ENCODE measurements at regions not wholly inside any gene's neighbourhood (a gene's known extent, or its start where the extent isn't known, plus 50 kb on each side); places are given as distances from the start of the nearest gene placed in this dataset.
"Not testable (repeated sequence)": the region's sequence is repeated elsewhere in the genome, so short reads cannot be mapped to it uniquely, and the experiment has no call there.

GRCh38 chr7:109456116-109456515 is 886.4 kb downstream of the DNAJB9 start:
- FAIRE-seq (no peak), DNase-seq (no peak), ATAC-seq (no peak)
- no peak overlapping the region for H3K27ac ChIP-seq
- H3K9me3 ChIP-seq: no peaks in the 10 kb centered on the region
- H3K27me3 ChIP-seq: no peaks in the 10 kb centered on the region
- intact Hi-C loops (cut with DNase I): no loop called here
- WGBS, 2 donors: 81 to 87% methylated on average over 3 of the region's 3 CpGs
- no peaks in the 10 kb centered on the region for H3K36me3 ChIP-seq
- no peak overlapping the region for H3K4me3 ChIP-seq
- no peaks in the 10 kb centered on the region for H3K4me1 ChIP-seq
- TF ChIP-seq, protein P1, sequence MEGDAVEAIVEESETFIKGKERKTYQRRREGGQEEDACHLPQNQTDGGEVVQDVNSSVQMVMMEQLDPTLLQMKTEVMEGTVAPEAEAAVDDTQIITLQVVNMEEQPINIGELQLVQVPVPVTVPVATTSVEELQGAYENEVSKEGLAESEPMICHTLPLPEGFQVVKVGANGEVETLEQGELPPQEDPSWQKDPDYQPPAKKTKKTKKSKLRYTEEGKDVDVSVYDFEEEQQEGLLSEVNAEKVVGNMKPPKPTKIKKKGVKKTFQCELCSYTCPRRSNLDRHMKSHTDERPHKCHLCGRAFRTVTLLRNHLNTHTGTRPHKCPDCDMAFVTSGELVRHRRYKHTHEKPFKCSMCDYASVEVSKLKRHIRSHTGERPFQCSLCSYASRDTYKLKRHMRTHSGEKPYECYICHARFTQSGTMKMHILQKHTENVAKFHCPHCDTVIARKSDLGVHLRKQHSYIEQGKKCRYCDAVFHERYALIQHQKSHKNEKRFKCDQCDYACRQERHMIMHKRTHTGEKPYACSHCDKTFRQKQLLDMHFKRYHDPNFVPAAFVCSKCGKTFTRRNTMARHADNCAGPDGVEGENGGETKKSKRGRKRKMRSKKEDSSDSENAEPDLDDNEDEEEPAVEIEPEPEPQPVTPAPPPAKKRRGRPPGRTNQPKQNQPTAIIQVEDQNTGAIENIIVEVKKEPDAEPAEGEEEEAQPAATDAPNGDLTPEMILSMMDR (IDR thresholded peaks at IDR 0.05): no peak

DNA sequence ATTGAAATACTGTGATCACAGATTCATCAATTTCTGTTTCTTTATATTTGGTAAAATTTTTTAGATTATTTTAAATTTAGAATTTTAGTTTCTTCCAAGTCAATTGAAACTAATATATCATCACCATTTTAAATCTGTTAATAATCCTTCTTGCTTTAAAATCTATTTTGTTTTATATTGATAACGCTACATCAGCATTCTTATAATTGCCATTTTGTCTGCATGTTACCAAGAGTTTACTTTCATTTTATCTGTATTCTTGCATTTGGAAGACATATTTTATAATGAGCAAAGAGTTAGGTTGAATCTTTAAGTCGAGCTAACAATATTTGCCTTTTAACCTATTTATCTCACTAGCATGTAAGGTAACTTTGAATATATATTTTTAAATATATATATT is 890.6 kb downstream of the DNAJB9 start:
- DNase-seq (no peak), ATAC-seq (no peak), FAIRE-seq (no peak)
- 93 to 97% methylated on average over 2 of the region's 2 CpGs for WGBS, 2 donors
- intact Hi-C loops (cut with DNase I): no loop called here
- Histone ChIP-seq H3K36me3 (no peaks in the 10 kb centered on the region), H3K27ac (no peak overlapping the region), H3K4me3 (no peak overlapping the region), H3K4me1 (no peaks in the 10 kb centered on the region), H3K27me3 (no peaks in the 10 kb centered on the region), H3K9me3 (no peaks in the 10 kb centered on the region)
- TF ChIP-seq, protein P1 (IDR thresholded peaks at IDR 0.05): no peak

GRCh38 chr7:109462171-109462570 is 892.5 kb downstream of the DNAJB9 start:
- H3K4me1 ChIP-seq: no peaks in the 10 kb centered on the region
- no peaks in the 10 kb centered on the region for H3K27me3 ChIP-seq
- no peak overlapping the region for H3K4me3 ChIP-seq
- intact Hi-C loops (cut with DNase I): no loop called here
- TF ChIP-seq, protein P1 (IDR thresholded peaks at IDR 0.05): no peak
- FAIRE-seq: no peak
- H3K9me3 ChIP-seq: no peaks in the 10 kb centered on the region
- no peak for ATAC-seq
- no peak overlapping the region for H3K27ac ChIP-seq
- 81 to 90% methylated on average over 3 of the region's 3 CpGs for WGBS, 2 donors
- no peak for DNase-seq
- H3K36me3 ChIP-seq: no peaks in the 10 kb centered on the region

- WGBS, 2 donors: 95 to 98% methylated on average over 4 of the region's 4 CpGs
- H3K36me3 ChIP-seq; DNase-seq; H3K27me3 ChIP-seq; ATAC-seq; H3K4me1 ChIP-seq; H3K27ac ChIP-seq; FAIRE-seq; H3K4me3 ChIP-seq; H3K9me3 ChIP-seq; intact Hi-C loops (cut with DNase I): not testable (repeated sequence)
Observed at GRCh38 chr7:109467729-109468128, 898.1 kb downstream of the DNAJB9 start.

DNA sequence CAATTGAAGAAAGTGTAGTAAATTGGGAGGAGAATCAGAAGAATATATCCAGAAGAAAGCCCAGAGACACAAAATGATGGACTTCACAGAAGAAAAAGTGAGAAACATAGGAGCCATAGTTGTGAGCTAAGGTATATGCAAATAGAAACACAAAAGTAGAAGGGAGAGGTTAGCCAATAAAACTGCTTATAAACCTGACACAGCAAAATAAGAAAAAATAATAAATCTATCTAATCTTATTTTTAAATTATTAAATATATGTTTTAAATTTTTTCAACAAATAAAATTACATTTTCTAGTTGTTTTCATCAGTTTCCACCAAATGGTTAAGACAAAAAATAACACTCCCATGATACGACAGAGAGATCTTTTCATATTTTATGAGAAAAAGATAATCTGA is 903.5 kb downstream of the DNAJB9 start:
- H3K9me3 ChIP-seq: no peaks in the 10 kb centered on the region

More for the DNA sequence above, 903.5 kb downstream of the DNAJB9 start:
- Histone ChIP-seq H3K27ac (no peak overlapping the region), H3K36me3 (no peaks in the 10 kb centered on the region), H3K4me3 (no peak overlapping the region), H3K27me3 (no peaks in the 10 kb centered on the region), H3K4me1 (no peaks in the 10 kb centered on the region)
- FAIRE-seq: no peak
- DNase-seq: no peak
- intact Hi-C loops (cut with DNase I): no loop called here
- no peak for ATAC-seq
- TF ChIP-seq, protein P1 (IDR thresholded peaks at IDR 0.05): no peak
- 94% methylated on average over 1 of the region's 1 CpG for WGBS, 2 donors

Measured in pancreas (tissue), 10 donors.